ENCODE measurements at regions not wholly inside any gene's neighbourhood (a gene's known extent, or its start where the extent isn't known, plus 50 kb on each side); places are given as distances from the start of the nearest gene placed in this dataset.

DNA sequence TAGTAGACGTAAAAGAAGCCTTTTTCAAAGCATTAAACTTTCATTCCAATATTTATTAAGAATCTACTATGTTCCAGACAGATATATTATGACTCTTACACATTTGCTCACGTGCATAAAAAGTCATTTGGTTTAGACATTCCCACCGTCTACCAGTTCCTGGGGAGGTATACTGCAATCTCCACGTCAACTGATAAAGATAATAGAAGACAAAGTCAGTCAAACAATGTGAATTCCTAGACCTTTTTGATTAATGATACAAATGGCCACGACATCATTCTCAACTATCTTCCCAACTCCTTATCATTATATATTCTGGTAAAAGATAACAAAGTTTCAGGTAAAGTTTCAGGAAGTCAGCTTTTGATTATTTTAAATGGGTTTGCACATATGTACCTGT, 69.0 kb downstream of the SIPA1L2 start:
- TF ChIP-seq POLR2A (IDR thresholded peaks at IDR 0.05): no peak
- TF ChIP-seq, protein P1, sequence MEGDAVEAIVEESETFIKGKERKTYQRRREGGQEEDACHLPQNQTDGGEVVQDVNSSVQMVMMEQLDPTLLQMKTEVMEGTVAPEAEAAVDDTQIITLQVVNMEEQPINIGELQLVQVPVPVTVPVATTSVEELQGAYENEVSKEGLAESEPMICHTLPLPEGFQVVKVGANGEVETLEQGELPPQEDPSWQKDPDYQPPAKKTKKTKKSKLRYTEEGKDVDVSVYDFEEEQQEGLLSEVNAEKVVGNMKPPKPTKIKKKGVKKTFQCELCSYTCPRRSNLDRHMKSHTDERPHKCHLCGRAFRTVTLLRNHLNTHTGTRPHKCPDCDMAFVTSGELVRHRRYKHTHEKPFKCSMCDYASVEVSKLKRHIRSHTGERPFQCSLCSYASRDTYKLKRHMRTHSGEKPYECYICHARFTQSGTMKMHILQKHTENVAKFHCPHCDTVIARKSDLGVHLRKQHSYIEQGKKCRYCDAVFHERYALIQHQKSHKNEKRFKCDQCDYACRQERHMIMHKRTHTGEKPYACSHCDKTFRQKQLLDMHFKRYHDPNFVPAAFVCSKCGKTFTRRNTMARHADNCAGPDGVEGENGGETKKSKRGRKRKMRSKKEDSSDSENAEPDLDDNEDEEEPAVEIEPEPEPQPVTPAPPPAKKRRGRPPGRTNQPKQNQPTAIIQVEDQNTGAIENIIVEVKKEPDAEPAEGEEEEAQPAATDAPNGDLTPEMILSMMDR (IDR thresholded peaks at IDR 0.05): no peak
- WGBS, 2 donors: 97% methylated on average over 5 of the region's 5 CpGs
- no peak for DNase-seq
- Histone ChIP-seq H3K9me3 (no peaks in the 10 kb centered on the region), H3K27ac (no peak overlapping the region), H3K4me3 (replicated peaks in 1 of 3) (no peak overlapping the region), H3K4me1 (peaks cover 10 to 20% of the 10 kb centered on the region in 2 donors), H3K36me3 (no peaks in the 10 kb centered on the region), H3K27me3 (no peaks in the 10 kb centered on the region)
- intact Hi-C loops (cut with DNase I): no loop called here

GRCh38 chr1:232558954-232559353, 71.0 kb downstream of the SIPA1L2 start:
- no peak for DNase-seq
- intact Hi-C loops (cut with DNase I): no loop called here
- Histone ChIP-seq H3K9me3 (no peaks in the 10 kb centered on the region), H3K27ac (no peak overlapping the region), H3K4me1 (peaks cover 10 to 28% of the 10 kb centered on the region in 2 donors), H3K36me3 (no peaks in the 10 kb centered on the region), H3K27me3 (no peaks in the 10 kb centered on the region), H3K4me3 (replicated peaks in 1 of 3) (no peak overlapping the region)
- 38 to 48% methylated on average over 1 of the region's 1 CpG for WGBS, 2 donors
- TF ChIP-seq POLR2A (IDR thresholded peaks at IDR 0.05): no peak

- no peaks in the 10 kb centered on the region for H3K36me3 ChIP-seq
- intact Hi-C loops (cut with DNase I): no loop called here
- H3K4me1 ChIP-seq: peaks cover under 1 to 32% of the 10 kb centered on the region in 2 donors
- WGBS, 2 donors: 79 to 80% methylated on average over 3 of the region's 3 CpGs
- DNase-seq: no peak
- no peaks in the 10 kb centered on the region for H3K9me3 ChIP-seq
- TF ChIP-seq, protein P1 (IDR thresholded peaks at IDR 0.05): no peak
- TF ChIP-seq POLR2A (IDR thresholded peaks at IDR 0.05): no peak
- H3K27ac ChIP-seq: no peak overlapping the region
- no peaks in the 10 kb centered on the region for H3K27me3 ChIP-seq
- no peak overlapping the region for H3K4me3 ChIP-seq (replicated peaks in 1 of 3)
Observed at GRCh38 chr1:232557502-232558191, 72.3 kb downstream of the SIPA1L2 start.

DNA sequence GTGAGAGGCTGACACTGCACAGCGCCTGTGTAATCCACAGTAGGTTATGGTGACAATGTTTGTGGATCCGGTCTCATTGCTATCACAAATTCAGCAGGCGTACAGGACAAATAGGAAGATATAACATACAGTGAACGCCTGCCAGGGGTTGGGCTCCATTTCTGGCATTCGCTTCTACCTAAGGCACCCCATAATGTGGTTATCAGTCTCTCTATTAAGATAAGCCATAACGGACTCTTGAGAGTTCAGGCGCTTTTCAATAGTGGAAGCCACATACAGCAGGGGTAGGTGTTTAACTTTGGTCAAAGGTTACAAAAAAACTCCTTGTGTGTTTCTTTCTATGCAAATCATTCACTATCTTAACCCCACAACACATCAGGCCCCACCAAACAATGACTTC, 72.8 kb downstream of the SIPA1L2 start:
- Histone ChIP-seq H3K27me3 (no peaks in the 10 kb centered on the region), H3K9me3 (no peaks in the 10 kb centered on the region), H3K4me1 (peaks cover 0 to 27% of the 10 kb centered on the region in 2 donors), H3K27ac (no peak overlapping the region), H3K4me3 (replicated peaks in 1 of 3) (no peak overlapping the region), H3K36me3 (no peaks in the 10 kb centered on the region)
- TF ChIP-seq, protein P1 (IDR thresholded peaks at IDR 0.05): no peak
- 95 to 97% methylated on average over 7 of the region's 7 CpGs for WGBS, 2 donors
- intact Hi-C loops (cut with DNase I): no loop called here
- DNase-seq: no peak

DNA sequence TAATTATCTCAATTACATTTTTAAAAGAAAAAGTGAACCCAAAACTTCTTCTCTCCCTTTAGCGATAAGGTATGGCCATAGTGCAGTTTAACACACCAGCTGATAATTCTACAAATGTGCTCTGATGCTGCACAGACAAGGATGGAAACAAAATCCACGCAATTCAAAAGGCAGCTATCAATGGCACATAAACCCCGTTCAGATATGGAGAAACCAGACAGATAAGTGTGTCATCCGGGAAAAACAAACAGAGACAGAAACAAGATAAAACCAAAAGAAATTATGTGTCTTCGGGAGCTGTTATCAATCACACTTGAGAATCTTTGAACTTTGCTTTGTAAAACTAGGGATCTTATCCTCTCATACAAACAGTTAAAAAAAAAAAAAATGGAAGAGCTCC, 73.6 kb downstream of the SIPA1L2 start:
- no peak for TF ChIP-seq POLR2A (IDR thresholded peaks at IDR 0.05)
- TF ChIP-seq, protein P1 (IDR thresholded peaks at IDR 0.05): no peak
- Histone ChIP-seq H3K27ac (no peak overlapping the region), H3K4me3 (replicated peaks in 1 of 3) (no peak overlapping the region), H3K9me3 (no peaks in the 10 kb centered on the region), H3K36me3 (no peaks in the 10 kb centered on the region), H3K4me1 (peaks cover 0 to 24% of the 10 kb centered on the region in 2 donors), H3K27me3 (no peaks in the 10 kb centered on the region)
- intact Hi-C loops (cut with DNase I): no loop called here
- DNase-seq: no peak
- WGBS, 2 donors: 91 to 96% methylated on average over 5 of the region's 5 CpGs
